ENCODE measurements at regions not wholly inside any gene's neighbourhood (a gene's known extent, or its start where the extent isn't known, plus 50 kb on each side); places are given as distances from the start of the nearest gene placed in this dataset.

DNA sequence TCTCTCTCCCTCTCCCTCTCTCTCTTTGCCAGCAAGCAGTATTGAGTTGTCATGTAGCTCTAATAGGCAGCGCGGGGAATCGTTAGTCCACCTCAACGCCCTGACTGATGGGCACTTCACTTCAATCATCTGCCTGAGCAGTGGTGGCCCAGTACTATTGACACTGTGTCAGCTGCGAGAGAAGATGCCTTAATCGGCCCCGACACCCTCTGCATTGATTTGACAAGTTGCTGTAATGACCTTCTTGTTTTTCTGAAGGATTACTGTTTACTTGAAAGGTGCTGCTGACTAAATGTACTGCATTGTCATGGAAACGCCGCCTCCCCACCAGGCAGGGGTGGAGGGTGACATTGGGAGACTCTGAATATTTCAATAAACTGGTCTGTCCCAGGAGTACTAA lies 913.8 kb downstream of the KCNMA1 start:
- no peaks in the 10 kb centered on the region for H3K36me3 ChIP-seq (ENCODE audit: insufficient read depth)
- H3K4me2 ChIP-seq: no peak overlapping the region
- no peak overlapping the region for H2AFZ ChIP-seq (ENCODE audit: low read depth)
- no peak overlapping the region for H3K9ac ChIP-seq
- no peaks in the 10 kb centered on the region for H3K79me2 ChIP-seq (ENCODE audit: insufficient read depth, low read depth)
- H3K4me1 ChIP-seq (ENCODE audit: low read depth, poor library complexity, severe bottlenecking): no peaks in the 10 kb centered on the region
- TF ChIP-seq, protein P1, sequence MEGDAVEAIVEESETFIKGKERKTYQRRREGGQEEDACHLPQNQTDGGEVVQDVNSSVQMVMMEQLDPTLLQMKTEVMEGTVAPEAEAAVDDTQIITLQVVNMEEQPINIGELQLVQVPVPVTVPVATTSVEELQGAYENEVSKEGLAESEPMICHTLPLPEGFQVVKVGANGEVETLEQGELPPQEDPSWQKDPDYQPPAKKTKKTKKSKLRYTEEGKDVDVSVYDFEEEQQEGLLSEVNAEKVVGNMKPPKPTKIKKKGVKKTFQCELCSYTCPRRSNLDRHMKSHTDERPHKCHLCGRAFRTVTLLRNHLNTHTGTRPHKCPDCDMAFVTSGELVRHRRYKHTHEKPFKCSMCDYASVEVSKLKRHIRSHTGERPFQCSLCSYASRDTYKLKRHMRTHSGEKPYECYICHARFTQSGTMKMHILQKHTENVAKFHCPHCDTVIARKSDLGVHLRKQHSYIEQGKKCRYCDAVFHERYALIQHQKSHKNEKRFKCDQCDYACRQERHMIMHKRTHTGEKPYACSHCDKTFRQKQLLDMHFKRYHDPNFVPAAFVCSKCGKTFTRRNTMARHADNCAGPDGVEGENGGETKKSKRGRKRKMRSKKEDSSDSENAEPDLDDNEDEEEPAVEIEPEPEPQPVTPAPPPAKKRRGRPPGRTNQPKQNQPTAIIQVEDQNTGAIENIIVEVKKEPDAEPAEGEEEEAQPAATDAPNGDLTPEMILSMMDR (conservative IDR thresholded peaks at IDR 0.05; ENCODE audit: low read depth, low read length): no peak
- no peaks in the 10 kb centered on the region for H4K20me1 ChIP-seq (ENCODE audit: insufficient read depth)
- H3K27me3 ChIP-seq (ENCODE audit: insufficient read depth, low read depth): no peaks in the 10 kb centered on the region
- H3K4me3 ChIP-seq (IDR thresholded peaks at IDR 0.05; ENCODE audit: insufficient read depth, low read depth, low read length): no peak overlapping the region
- no peak overlapping the region for H3K27ac ChIP-seq

DNA sequence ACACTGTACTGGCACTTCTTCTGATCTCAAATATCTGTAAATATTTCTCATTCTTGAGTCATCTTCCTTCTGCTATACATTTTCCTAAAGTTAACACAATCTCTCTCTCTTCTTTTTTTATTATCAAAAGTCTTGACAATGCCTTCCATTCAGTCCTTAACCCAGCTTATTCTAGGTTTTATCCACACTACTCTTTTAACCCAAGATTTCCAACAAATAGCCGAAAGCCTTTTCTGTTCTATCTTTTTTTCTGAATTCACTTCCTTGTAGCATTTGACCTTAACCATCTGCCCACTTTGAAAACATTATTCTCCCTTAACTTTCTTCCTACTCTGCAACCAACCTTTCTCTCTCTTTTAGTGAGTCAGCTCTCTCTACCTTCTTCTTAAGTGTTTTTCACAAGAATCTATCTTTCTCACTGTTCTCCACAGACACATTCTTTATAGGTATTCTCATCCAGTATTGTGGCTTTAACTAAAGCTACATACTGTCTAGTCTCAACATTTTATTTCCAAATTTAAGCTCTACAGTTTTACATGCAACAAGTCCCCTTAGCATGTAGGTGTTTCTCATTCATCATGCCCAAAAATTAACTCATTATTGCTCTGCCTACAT lies 915.6 kb downstream of the KCNMA1 start:
- H3K79me2 ChIP-seq (ENCODE audit: insufficient read depth, low read depth): no peaks in the 10 kb centered on the region
- no peaks in the 10 kb centered on the region for H4K20me1 ChIP-seq (ENCODE audit: insufficient read depth)
- no peak overlapping the region for H3K27ac ChIP-seq
- TF ChIP-seq, protein P1 (conservative IDR thresholded peaks at IDR 0.05; ENCODE audit: low read depth, low read length): no peak
- H3K4me1 ChIP-seq (ENCODE audit: low read depth, poor library complexity, severe bottlenecking): no peaks in the 10 kb centered on the region
- no peak overlapping the region for H3K9ac ChIP-seq
- H3K36me3 ChIP-seq (ENCODE audit: insufficient read depth): no peaks in the 10 kb centered on the region
- H2AFZ ChIP-seq (ENCODE audit: low read depth): no peak overlapping the region
- no peak overlapping the region for H3K4me3 ChIP-seq (IDR thresholded peaks at IDR 0.05; ENCODE audit: insufficient read depth, low read depth, low read length)
- H3K27me3 ChIP-seq (ENCODE audit: insufficient read depth, low read depth): no peaks in the 10 kb centered on the region
- H3K4me2 ChIP-seq: no peak overlapping the region

DNA sequence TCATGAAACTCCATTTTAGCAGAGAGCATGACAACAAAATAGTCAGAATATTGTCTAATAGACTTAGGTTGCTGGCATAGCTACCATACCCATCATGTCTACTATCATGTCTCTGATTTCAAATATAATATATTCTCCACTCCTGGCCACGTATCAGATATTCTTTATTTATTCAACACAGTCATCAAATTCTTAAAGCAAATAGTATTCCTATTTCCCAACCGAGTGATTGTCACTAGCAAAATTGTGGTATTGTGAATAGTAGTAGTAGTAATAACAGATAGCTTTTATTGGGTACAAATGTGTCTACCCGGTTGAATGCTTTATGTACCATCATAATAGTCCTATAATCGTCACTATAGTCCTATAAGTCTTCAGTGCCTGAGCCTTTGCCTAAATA lies 918.6 kb downstream of the KCNMA1 start:
- no peak overlapping the region for H3K9ac ChIP-seq
- no peaks in the 10 kb centered on the region for H4K20me1 ChIP-seq (ENCODE audit: insufficient read depth)
- no peaks in the 10 kb centered on the region for H3K79me2 ChIP-seq (ENCODE audit: insufficient read depth, low read depth)
- TF ChIP-seq, protein P1 (conservative IDR thresholded peaks at IDR 0.05; ENCODE audit: low read depth, low read length): no peak
- no peak overlapping the region for H2AFZ ChIP-seq (ENCODE audit: low read depth)
- H3K36me3 ChIP-seq (ENCODE audit: insufficient read depth): no peaks in the 10 kb centered on the region
- no peak overlapping the region for H3K4me3 ChIP-seq (IDR thresholded peaks at IDR 0.05; ENCODE audit: insufficient read depth, low read depth, low read length)
- no peaks in the 10 kb centered on the region for H3K27me3 ChIP-seq (ENCODE audit: insufficient read depth, low read depth)
- no peak overlapping the region for H3K27ac ChIP-seq
- no peak overlapping the region for H3K4me2 ChIP-seq
- H3K4me1 ChIP-seq (ENCODE audit: low read depth, poor library complexity, severe bottlenecking): no peaks in the 10 kb centered on the region

DNA sequence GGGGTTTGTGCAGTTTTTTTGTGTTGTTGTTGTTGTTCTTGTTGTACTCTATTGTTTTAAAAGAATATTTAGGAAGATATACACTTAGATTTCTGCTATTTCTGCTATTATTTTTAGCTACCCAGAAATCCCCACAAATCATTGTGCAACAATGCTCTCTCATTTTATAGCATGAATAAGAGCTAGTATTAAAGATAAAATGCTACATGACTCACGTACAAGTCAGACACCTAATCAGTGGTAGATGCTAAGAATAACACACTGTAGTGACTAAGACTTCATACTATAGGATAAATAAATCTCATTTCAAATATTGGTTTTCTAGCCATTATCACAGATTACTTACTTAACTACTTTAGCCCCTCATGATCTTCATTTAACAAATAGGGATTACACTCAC lies 920.5 kb downstream of the KCNMA1 start:
- no peaks in the 10 kb centered on the region for H3K36me3 ChIP-seq (ENCODE audit: insufficient read depth)
- H2AFZ ChIP-seq (ENCODE audit: low read depth): no peak overlapping the region
- H3K27ac ChIP-seq: no peak overlapping the region
- TF ChIP-seq, protein P1 (conservative IDR thresholded peaks at IDR 0.05; ENCODE audit: low read depth, low read length): no peak
- no peaks in the 10 kb centered on the region for H4K20me1 ChIP-seq (ENCODE audit: insufficient read depth)
- no peak overlapping the region for H3K9ac ChIP-seq
- H3K4me3 ChIP-seq (IDR thresholded peaks at IDR 0.05; ENCODE audit: insufficient read depth, low read depth, low read length): no peak overlapping the region
- H3K4me1 ChIP-seq (ENCODE audit: low read depth, poor library complexity, severe bottlenecking): no peaks in the 10 kb centered on the region
- no peaks in the 10 kb centered on the region for H3K79me2 ChIP-seq (ENCODE audit: insufficient read depth, low read depth)
- H3K27me3 ChIP-seq (ENCODE audit: insufficient read depth, low read depth): no peaks in the 10 kb centered on the region
- H3K4me2 ChIP-seq: no peak overlapping the region

All from KMS-11 (cell line).